DMS 273 (cell line): ENCODE measurements at regions not wholly inside any gene's neighbourhood (a gene's known extent, or its start where the extent isn't known, plus 50 kb on each side); places are given as distances from the start of the nearest gene placed in this dataset.

Experiments
- DNase-seq: peaks from one replicate; lab custom pipeline; 2025; ENCODE audit not compliant: unreplicated experiment; lab: John Stamatoyannopoulos, UW

DNA sequence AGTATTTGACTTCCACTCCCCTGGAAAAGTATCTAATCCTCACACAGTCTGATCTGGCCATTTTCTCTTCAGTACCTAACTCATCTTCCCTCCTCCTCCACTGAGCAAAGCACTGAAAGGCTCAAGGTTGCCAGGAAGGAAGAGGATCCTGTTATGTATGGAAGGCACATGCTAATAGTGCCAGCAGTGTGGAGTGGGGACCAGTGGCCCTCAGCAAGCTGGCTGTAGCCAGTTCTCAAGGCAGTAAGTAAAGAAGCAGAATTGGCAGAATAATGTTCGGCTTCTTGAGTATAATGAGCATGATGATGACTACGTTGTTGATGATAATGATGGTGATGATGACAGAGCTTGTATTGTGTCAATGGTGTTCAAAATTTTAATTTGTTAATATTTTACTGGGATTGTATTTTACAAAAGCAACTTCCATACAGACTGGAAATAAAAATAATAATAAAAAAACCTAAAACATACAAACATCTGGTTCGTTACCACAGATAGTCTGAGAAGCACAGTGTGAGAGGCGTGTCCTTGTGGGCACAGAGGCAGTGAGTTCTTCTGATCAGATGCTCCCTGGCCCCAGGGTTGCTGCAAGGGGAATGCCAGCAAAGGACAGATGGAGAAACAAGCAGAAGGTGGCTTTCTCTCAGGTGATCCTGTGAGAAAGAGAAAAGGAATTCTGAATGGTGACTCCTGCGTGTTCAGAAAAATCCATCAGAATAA, 528.8 kb downstream of the CMPK2 start:
- DNase-seq: no peak

DNA sequence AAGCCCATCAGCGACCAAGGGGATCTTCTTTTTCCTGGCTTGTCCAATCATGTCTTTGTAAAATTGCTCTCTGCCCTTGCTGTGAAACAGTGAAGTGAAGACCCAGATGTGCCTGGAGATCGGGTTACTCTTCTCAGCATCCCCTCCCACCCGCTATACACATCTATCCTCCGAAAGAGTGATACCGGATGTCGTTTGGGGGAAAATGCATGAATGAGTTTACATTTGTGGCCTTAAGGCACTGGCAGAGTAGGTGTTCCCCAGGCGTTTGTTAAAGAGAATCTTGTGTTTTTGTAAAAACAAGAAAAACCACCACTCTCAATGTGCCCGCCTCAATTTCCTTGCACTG, 528.3 kb downstream of the CMPK2 start:
- no peak for DNase-seq

DNA sequence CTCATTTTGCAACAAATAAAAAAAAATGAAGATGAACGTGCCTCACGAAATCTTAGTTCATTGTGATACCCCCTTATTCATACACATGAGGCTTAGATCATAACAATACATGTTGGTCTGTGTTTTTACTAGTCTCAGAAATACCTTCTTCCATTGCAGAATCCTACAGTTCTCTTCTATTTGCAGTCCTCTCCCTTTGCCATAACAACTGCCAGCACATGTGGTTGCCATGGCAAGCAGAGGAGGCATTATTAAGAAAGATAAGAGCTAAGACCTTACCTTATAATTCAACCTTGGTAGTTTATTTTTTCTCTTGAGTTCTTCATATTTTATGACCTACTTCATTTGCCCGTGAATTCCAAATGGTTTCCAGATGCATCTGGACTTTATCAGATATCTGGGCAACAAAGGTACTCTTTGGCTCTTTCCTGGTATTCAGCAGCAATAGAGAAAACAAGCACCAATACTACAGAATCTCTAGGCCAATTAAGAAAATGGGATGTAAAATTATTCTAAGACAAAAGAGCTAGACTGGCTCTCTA, 524.0 kb downstream of the CMPK2 start:
- DNase-seq: no peak

DNA sequence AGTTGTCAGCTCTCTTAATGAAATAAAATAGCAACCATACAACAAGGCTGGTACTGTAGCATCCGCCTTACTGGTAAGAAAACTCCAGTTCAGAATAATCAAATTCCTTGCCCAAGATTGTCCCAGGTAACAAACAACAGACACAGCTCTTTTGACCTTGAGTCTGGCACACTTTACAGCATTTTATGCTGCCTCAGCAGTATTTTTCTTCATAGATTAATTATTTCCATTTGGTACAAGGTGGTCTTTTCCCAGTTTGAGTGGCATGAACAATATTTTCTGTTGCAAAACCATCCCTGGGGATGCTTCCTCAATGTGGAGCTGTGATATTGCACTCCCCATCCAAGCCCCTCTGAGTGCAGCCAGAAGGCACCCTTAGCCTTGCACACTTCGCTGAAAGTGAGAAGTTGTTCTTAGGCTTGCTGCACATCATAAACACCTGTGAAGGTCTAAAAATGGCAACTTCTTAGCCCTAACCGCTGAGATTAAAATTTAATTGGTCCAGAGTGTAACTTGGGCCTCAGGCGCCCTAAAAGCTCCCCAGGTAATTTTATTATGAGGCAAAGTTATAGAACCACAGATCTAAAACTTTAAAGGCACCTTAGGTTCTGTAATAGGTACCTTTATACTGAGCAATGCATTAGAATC, 523.3 kb downstream of the CMPK2 start:
- DNase-seq: no peak

DNA sequence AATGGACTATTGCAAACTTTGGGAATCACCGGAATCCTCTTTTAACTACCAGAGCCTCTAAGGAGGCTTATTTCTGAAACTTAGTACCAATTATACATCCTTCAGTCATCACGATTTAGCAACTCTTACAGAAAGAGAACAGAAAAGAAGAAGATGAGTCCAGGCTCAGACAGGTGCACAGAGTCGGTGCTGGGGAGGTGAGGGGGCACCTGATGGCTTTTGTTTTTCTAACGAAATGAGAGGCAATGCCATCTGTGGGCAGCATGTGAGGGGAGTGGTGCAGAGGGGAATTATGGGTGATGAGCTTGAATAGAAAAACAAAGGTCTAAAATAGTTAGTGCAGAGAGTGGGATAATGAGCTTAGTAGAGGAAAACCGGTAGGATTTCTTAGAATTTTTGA, 522.6 kb downstream of the CMPK2 start:
- no peak for DNase-seq

DNA sequence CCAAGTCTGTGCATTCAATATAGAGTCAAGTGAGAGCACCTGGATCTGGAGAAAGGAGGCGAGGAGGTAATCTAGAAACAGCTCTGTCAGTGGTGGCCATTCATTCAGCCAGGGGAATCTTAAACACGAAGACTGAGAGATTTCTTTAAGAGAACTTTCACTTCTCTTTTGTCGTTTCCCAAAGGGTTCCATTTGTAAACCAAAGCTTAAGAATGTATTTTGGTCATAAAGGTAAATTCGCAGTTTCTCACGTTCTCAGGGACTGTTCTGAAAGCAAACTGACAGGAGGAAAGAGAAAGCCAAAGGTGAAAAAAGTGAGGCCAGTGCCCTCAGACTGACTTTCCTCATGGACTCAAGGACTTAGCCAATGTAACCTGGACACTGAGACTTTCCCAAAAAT, 513.5 kb downstream of the CMPK2 start:
- no peak for DNase-seq

DNA sequence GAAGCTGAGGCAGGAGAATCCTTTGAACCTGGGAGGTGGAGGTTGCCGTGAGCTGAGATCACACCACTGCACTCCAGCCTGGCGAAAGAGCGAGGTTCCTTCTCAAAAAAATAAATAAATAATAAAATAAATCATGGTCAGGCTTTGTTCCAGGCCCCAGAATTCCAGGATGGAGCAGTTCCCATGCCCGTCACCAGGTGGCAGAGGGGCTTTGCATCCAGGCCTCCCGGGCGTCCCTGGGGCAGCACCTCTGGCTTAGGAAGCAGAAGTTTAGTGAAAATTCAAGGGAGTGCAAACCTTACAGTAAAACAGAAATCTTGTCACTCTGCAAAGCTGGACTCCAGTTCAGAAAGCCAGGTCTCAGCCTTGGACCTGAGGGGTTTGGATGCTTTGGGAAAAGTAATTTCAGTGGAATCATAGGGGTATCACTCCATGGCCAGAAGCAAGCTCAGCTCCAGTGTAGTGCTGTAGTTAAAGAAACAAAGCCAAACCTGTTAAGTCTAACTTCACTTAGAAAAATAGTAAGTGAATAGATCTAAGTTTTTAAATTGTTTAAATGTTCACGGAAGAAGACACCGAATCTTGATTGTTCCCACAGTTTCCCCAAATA, 512.7 kb downstream of the CMPK2 start:
- DNase-seq: peak; percentile 64

DNA sequence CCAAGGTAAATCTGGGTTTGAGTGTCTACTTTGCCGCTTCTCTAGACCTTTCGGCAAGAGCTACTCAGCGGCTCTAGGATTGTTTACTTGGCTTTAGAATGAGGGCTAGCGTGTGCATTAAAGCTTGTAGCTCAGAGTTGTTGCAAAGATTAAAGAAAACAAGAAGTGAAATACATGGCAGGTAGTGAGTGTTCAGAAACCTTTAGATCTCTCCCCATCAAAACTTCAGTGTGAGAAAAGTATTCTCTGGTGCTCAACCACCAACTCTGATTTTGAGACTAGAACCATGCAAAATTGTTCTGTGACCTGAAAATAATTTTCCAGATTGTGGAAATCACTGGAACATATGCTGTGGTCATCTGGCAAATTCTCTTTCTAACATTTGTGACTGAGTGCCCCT, 512.0 kb downstream of the CMPK2 start:
- DNase-seq: no peak

DNA sequence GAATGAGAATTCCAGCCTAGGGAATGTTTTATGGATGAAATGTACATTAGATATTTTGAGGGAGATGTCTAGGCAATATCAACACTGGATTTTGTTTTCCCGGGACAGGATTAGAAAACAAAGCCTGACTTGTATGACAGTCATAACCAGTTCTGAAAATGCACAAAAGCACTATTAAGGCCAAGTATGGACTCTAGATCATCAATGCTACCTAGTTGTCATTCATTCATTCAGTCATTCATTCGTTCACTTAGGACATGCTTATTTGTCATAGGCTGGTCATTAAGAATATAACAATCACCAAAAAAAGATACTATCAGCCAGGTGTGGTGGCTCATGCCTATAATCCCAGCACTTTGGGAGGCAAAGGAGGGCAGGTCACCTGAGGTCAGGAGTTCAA, 511.2 kb downstream of the CMPK2 start:
- no peak for DNase-seq

DNA sequence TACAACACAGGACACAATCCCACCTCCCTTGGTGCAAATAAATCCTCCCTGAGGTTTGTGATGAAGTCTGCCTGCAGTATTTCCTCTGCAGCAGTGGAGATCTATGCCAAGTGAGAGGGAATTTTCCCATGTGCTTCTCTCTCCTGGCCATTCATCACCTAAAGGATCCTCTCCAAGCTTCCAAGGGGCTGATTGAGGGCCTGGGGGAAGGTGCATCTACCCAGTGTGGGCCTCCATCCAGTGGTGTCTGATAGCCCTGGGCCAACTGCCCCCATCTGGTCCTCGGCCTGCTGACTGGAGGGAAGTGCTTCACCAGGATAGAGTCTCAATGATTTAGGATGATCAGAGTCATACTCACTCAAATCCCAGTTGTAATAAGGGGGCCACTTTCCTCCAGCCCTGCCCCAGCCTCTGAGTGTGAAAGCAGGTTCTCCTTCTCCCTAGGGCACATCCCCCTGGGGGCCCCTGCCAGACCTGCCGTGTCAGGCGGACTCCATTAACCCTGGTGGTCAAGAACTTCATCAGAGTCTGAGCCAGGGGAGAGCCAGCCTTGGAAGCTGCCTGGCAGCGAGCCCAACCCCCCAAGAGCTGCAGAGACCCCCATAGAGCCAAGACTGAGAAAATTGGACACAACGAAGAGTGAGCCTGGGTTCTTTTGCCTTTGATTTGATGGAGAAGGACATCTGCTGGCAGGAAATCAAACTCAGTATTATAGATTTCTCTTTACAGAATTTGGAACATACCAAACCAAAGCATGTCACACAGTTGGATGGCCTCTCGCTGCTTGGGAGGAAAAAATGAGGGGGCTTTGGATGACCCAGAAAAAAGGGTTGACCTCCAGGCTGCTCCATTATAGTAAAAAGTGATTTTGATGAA, 509.6 kb downstream of the CMPK2 start:
- no peak for DNase-seq

DNA sequence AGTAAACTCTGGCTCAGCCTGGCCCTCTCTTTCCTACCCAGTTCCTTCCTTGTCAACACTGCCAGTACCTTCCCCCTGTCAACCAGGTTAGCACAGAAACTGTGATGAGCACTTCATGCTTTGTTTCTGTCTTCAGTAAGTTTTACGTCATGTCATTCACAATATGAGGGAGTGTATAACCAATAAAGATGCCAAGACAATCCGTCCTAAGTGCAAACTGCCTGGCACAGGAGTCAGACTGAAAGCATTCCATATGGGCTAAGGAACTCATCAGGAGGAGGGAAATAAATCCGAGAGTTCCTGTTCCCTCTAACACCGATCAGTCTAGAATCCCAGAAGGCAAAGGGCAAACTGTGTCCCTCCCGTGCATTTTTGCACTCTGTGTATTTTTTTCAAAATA, 507.2 kb downstream of the CMPK2 start:
- DNase-seq: no peak

DNA sequence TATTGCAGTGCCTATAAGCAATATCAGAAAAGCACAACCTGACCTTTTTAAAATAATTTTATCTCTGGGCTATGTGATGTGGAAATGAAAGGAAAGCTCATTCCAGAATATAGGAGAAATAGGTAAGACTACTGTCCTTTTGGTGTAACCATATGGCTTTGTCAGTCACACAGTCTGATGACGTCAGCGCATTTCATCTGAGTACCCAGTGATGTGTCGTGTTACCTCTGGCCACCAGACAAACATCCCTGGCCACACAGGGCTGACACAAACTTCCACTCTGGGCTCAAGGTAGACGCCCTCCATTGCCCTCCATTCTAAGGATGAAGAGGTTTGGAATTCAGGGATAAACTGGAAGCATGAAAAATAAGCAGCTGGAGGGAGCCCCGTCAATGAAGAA, 506.7 kb downstream of the CMPK2 start:
- no peak for DNase-seq

DNA sequence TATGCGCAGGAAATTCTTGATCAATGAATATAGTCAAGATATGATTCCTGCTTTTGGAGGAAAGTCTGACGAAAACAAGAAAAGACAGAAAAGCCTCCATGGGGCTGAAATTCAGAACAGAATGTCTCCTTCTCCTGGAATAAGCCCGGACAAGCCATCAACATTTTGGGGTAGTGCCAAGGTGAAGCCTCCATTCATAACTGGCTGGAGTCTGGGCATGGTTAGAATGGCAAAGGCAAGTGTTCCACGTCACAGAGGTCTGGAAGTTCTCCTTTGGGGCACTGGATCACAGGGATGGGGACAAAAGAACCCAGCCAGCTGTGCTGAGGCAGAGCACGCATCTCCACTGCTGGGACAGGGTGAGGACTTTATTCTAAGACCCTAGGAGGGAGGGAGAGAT, 505.7 kb downstream of the CMPK2 start:
- DNase-seq: no peak

DNA sequence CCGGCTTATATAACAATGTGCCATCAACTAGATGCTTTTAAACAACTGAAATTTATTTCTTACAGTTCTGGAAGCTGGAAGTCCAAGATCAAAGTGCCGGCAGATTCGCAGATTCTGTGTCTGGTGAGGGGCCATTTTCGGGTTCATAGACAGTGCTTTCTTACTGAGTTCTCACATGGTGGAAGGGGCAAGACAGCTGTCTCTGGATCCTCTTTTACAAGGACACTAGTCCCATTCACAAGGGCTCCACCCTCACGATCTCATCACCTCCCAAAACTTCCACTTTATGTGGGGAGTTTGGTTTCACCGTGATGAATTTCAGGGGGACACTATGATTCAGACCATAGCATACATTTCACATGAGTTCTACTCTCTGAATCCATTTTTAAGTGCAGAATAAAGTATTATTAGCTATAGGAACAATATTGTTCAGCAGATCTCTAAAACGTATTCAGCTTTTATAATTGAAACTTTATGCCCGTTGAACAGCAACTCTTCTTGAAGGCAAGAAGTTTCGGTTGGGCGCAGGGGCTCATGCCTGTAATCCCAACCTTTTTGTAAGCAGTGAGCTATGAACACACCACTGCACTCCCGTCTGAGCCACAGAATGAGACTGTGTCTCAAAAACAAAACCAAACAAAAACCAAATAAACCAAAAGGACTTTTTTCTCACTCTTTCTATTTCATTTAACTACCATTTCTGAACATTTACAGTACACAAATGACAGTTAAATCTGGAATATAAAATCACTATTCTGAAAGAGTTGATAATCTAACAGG, 502.8 kb downstream of the CMPK2 start:
- no peak for DNase-seq

DNA sequence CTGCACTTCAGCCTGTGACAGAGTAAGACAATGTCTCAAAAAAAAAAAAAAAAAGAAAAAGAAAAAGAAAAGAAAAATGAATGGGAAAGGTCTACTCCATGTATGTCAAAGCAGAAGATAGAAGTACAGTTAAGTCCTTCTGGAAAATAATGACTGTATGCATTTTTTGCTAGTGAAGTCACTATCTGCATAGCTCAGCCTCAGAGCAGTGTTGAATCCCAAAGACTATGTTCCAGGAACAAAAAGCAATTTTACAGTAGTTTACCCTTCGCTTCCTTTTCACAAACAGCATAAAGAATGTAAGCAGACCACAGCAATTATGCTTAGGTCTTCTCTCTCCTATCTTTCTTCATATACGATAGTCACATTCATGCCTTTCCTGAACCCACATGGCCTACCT, 497.4 kb downstream of the CMPK2 start:
- no peak for DNase-seq

DNA sequence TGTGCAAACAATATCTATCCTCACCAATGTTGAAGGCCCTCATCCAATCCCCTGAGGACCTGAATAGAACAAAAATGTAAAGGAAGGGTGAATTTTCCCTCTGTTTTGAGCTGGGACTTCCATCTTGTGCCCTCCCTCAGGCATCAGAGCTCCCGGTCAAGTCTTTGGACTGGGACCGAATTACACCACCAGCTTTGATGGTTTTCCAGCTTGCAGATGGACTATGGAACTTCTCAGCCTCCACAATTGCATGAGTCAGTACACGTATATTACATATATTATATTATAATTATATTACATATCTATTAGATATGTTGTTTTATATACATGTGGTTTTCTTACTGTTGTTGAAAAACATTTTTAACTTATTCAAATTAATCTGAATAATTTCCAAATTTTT, 496.4 kb downstream of the CMPK2 start:
- no peak for DNase-seq

DNA sequence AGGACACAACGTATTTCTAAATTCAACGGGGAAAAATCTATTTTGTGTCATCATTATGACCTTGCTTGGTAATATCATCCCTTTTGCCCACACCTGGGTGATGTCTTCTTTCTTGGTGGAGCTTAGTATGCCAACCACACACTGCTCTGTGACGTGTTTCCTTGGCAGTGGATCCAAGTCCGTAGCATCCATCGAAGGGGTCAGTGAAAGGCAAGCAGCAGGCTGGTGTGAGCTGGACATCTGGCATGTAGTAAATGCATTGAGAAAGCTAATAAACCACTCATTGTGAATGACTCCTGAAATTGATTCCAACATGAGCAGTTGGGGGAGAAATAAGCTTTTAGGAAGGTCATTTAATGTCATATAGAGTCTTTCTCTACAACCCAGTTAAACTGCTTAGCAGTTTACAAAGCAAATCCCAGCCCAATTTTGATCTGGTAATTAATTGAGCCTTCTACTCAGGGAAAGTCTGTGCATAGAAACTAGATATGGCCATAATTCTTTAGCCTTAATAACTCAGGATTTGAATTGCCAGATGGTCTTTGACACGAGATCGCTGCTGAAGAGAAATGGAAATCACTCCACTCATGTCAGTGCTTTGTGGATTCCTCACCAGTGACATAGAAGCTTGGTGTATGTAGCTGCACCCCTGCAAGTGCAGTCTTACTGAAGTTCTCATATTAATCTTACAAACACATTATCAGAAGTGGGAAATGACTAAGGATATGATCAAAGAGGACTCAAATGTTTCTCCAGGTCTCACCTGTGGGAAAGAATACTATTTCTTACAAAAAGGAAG, 494.8 kb downstream of the CMPK2 start:
- no peak for DNase-seq

DNA sequence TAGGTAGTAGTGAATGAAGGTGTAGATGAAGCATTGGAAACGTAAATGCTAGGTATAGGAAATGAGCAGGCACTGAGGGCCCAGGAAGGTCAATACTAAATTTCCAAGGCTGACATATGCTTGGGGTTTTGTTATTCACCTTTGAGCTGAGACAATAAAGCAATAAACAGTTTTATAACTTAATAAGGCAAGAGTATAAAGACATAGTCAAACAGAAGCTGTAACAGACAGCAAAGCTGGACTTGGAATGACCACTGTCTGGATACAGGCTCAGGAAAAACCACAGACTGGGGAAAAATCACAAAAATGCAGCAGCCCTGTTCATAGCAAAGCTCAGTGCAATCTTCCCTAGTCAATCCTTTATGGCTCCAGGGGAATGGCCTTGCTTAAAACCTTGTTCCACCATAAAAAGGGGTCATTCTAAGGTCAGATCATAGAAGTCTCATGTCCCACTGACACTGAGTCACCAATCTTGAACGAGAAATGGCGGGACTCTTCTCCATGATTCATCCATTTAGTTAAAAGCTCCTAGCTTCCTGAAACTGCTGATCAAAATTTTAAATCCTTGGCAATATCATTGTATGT, 493.3 kb downstream of the CMPK2 start:
- no peak for DNase-seq

DNA sequence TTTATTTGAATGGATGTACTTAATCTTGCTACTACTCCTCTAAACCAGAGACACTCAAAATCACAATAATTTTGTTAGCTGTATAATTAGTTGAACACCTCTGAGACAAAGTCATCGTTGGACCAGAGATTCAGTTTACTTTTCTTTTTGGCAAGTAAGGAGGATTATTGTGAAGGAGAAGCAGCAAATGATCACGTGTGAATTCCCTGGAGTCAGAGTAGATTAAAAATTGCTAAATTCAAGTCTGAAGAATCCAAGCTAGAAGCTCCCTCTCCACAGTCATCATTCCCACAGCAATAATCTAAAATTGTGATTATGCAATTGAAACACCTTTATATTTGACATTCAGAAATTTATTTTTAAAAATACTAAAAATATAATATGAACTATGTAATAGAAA, 484.4 kb downstream of the CMPK2 start:
- no peak for DNase-seq

DNA sequence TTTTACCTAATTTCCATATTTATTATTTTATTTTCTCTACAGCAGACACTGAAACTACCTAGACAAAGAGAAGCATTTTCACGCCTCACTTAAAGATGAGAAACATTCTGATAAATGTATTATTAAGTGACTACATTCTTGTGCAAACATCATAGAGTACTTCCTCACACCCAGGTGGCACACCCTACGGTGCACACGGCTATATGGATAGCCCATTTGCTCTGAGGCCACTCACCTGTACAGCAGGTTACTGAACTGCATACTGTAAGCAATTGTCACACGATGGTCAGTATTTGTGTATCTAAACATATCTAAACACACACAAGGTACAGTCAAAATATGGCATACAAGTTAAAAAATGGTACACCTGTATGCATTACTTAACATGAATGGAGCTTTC, 481.4 kb downstream of the CMPK2 start:
- DNase-seq: no peak
